ENCODE measurements at regions not wholly inside any gene's neighbourhood (a gene's known extent, or its start where the extent isn't known, plus 50 kb on each side); places are given as distances from the start of the nearest gene placed in this dataset.

DNA sequence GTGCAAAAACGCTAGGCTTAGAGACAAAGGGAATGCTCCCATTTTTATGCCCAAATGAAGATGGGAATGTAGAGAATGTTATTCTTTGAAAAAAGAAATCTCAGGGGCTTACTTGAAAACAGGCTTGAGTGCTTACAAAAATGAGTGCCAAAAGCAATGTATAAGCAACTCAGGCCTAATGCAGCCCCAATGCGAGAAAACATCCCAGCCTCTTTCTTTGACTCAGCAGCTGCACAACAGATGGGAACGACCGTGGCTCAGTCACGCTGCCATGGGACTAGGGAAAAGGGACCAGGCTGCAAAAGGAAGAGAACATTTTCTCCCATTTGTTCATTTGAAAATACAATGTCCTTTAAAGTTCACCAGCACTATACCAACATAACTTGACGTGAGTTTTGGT lies 246.4 kb upstream of the LRIG1 start:
- DNase-seq = no peak
- intact Hi-C loops (cut with micrococcal nuclease; ENCODE audit: unreplicated experiment) = no loop called here
- no peaks in the 10 kb centered on the region for H3K27me3 ChIP-seq (replicated peaks; ENCODE audit: control insufficient read depth, insufficient read depth, low read length)
- H3K4me3 Mint-ChIP-seq (ENCODE audit: unreplicated experiment) = no peak overlapping the region
- CTCF ChIA-PET = no interaction called here
- no peaks in the 10 kb centered on the region for H3K27me3 Mint-ChIP-seq (ENCODE audit: insufficient read depth, unreplicated experiment)
- H3K36me3 ChIP-seq (ENCODE audit: control insufficient read depth, insufficient read depth, low read length) = no peaks in the 10 kb centered on the region
- H3K4me1 ChIP-seq = 0 out of 2 replicates have a peak, but pooled peaks cover 7% of the 10 kb centered on the region
- TF ChIP-seq, protein P1, sequence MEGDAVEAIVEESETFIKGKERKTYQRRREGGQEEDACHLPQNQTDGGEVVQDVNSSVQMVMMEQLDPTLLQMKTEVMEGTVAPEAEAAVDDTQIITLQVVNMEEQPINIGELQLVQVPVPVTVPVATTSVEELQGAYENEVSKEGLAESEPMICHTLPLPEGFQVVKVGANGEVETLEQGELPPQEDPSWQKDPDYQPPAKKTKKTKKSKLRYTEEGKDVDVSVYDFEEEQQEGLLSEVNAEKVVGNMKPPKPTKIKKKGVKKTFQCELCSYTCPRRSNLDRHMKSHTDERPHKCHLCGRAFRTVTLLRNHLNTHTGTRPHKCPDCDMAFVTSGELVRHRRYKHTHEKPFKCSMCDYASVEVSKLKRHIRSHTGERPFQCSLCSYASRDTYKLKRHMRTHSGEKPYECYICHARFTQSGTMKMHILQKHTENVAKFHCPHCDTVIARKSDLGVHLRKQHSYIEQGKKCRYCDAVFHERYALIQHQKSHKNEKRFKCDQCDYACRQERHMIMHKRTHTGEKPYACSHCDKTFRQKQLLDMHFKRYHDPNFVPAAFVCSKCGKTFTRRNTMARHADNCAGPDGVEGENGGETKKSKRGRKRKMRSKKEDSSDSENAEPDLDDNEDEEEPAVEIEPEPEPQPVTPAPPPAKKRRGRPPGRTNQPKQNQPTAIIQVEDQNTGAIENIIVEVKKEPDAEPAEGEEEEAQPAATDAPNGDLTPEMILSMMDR (IDR thresholded peaks at IDR 0.05; ENCODE audit: insufficient read depth in 1 of 2, low read depth in 1 of 2, low read length in 1 of 2, severe bottlenecking in 1 of 2, unreplicated experiment in 1 of 2) = no peak
- POLR2A ChIA-PET = no interaction called here
- no peaks in the 10 kb centered on the region for H3K9me3 ChIP-seq
- H3K9me3 Mint-ChIP-seq (ENCODE audit: unreplicated experiment) = no peaks in the 10 kb centered on the region
- no peak overlapping the region for H3K27ac Mint-ChIP-seq (ENCODE audit: unreplicated experiment)
- H3K4me3 ChIP-seq (ENCODE audit: low read depth, low read length) = no peak overlapping the region
- H3K36me3 Mint-ChIP-seq (ENCODE audit: insufficient read depth, unreplicated experiment) = no peaks in the 10 kb centered on the region
- no TSS peak for BruUV-seq (replicated peaks)
- H3K4me1 Mint-ChIP-seq (ENCODE audit: low read depth, unreplicated experiment) = no peaks in the 10 kb centered on the region

DNA sequence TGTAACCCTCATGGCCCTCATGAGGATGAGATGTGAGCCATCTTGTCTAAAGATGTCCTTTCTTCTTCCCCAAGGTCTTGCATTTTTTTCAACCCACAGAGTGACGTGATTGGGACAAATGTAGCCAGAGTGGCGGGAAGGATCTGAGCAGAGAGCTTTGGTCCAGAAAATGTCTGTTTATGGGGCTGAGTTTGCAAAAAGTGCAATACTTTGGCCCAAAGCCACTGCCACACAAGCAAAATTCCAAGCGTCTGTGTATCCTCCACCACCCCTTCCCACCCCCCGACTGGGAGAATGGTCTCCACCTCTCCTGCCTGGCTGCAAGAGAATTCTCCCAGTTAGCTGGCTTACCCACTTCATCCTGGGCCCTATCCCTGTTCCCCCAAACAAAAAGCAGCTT lies 246.9 kb upstream of the LRIG1 start:
- Histone ChIP-seq H3K4me3 (ENCODE audit: low read depth, low read length) (no peak overlapping the region), H3K9me3 (no peaks in the 10 kb centered on the region), H3K27me3 (replicated peaks; ENCODE audit: control insufficient read depth, insufficient read depth, low read length) (no peaks in the 10 kb centered on the region), H3K36me3 (ENCODE audit: control insufficient read depth, insufficient read depth, low read length) (no peaks in the 10 kb centered on the region), H3K4me1 (0 out of 2 replicates have a peak, but pooled peaks cover 7% of the 10 kb centered on the region)
- Mint-ChIP-seq H3K36me3 (ENCODE audit: insufficient read depth, unreplicated experiment) (no peaks in the 10 kb centered on the region), H3K27ac (ENCODE audit: unreplicated experiment) (no peak overlapping the region), H3K27me3 (ENCODE audit: insufficient read depth, unreplicated experiment) (no peaks in the 10 kb centered on the region), H3K4me1 (ENCODE audit: low read depth, unreplicated experiment) (no peaks in the 10 kb centered on the region), H3K4me3 (ENCODE audit: unreplicated experiment) (no peak overlapping the region), H3K9me3 (ENCODE audit: unreplicated experiment) (no peaks in the 10 kb centered on the region)
- ChIA-PET CTCF (no interaction called here), POLR2A (no interaction called here)
- DNase-seq = no peak
- no TSS peak for BruUV-seq (replicated peaks)
- intact Hi-C loops (cut with micrococcal nuclease; ENCODE audit: unreplicated experiment) = no loop called here
- TF ChIP-seq, protein P1 (IDR thresholded peaks at IDR 0.05; ENCODE audit: insufficient read depth in 1 of 2, low read depth in 1 of 2, low read length in 1 of 2, severe bottlenecking in 1 of 2, unreplicated experiment in 1 of 2) = no peak

DNA sequence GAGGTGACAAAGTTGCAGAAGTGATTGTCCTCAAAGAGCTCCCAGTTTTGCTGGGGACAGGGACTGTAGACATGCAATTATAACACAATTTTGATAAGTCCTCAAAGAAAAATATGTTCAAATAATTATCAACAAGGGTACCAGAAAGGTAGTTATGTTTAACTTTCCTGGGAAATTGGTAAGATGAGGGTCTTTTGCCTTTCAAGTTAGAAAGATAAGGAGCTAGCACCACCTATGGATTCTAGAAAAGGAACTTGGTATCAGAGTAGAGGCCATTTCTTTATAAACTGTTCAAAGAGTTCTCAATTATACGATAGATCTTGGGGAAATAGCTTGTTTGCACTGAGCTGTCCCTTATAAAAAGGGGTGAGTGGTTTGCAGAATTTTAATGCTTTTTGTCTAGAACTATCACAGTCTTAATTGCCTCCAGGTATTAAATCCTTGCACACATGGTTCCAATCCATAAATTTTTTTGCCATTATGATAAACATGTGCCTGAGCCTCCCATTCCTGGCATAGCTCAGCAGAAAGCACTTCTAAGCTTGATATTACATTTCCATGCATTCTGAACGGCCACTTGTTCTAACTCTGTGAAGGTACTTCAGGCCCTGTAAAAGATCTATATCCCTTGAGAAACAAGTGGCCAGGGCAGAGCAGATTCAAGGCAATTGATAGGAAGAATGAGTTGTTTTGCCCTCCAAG lies 247.5 kb upstream of the LRIG1 start:
- H3K4me3 Mint-ChIP-seq (ENCODE audit: unreplicated experiment) = no peak overlapping the region
- no peaks in the 10 kb centered on the region for H3K9me3 Mint-ChIP-seq (ENCODE audit: unreplicated experiment)
- no peak for DNase-seq
- CTCF ChIA-PET = interaction anchor here (0.6 kb wide), 1 partner anchor 235 kb away, joined by 4 read pairs; no protein-coding TSS in a partner anchor
- Histone ChIP-seq H3K36me3 (ENCODE audit: control insufficient read depth, insufficient read depth, low read length) (no peaks in the 10 kb centered on the region), H3K27me3 (replicated peaks; ENCODE audit: control insufficient read depth, insufficient read depth, low read length) (no peaks in the 10 kb centered on the region), H3K9me3 (no peaks in the 10 kb centered on the region), H3K4me1 (0 out of 2 replicates have a peak, but pooled peaks cover 7% of the 10 kb centered on the region), H3K4me3 (ENCODE audit: low read depth, low read length) (no peak overlapping the region)
- TF ChIP-seq, protein P1 (IDR thresholded peaks at IDR 0.05; ENCODE audit: insufficient read depth in 1 of 2, low read depth in 1 of 2, low read length in 1 of 2, severe bottlenecking in 1 of 2, unreplicated experiment in 1 of 2) = no peak
- no peak overlapping the region for H3K27ac Mint-ChIP-seq (ENCODE audit: unreplicated experiment)
- H3K36me3 Mint-ChIP-seq (ENCODE audit: insufficient read depth, unreplicated experiment) = no peaks in the 10 kb centered on the region
- no peaks in the 10 kb centered on the region for H3K27me3 Mint-ChIP-seq (ENCODE audit: insufficient read depth, unreplicated experiment)
- intact Hi-C loops (cut with micrococcal nuclease; ENCODE audit: unreplicated experiment) = no loop called here
- POLR2A ChIA-PET = no interaction called here
- no peaks in the 10 kb centered on the region for H3K4me1 Mint-ChIP-seq (ENCODE audit: low read depth, unreplicated experiment)
- no TSS peak for BruUV-seq (replicated peaks)
